ENCODE measurements at regions not wholly inside any gene's neighbourhood (a gene's known extent, or its start where the extent isn't known, plus 50 kb on each side); places are given as distances from the start of the nearest gene placed in this dataset.
"Not testable (repeated sequence)": the region's sequence is repeated elsewhere in the genome, so short reads cannot be mapped to it uniquely, and the experiment has no call there.

DNA sequence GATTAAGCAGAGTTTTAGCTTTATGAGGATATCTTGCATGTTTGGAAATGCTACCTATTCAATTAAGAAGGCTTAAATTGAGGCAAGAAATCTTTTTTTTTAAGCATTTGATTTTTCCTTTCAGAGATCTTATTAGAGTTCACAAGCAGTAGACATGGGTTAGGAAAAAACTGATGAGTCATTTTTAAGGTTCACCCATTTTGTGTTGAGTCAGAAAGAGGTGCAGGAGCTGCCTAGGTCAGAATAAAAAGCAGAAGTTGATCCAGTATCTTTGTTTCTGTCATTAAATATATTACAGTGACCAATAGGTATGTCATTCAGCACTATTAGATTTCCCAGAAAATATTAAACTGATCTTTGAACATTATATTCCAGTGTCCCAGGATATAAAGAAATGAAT is 306.8 kb downstream of the LMBRD1 start:
- TF ChIP-seq ZFX (IDR thresholded peaks at IDR 0.05; ENCODE audit: borderline replicate concordance), result no peak
- TF ChIP-seq, protein P1, sequence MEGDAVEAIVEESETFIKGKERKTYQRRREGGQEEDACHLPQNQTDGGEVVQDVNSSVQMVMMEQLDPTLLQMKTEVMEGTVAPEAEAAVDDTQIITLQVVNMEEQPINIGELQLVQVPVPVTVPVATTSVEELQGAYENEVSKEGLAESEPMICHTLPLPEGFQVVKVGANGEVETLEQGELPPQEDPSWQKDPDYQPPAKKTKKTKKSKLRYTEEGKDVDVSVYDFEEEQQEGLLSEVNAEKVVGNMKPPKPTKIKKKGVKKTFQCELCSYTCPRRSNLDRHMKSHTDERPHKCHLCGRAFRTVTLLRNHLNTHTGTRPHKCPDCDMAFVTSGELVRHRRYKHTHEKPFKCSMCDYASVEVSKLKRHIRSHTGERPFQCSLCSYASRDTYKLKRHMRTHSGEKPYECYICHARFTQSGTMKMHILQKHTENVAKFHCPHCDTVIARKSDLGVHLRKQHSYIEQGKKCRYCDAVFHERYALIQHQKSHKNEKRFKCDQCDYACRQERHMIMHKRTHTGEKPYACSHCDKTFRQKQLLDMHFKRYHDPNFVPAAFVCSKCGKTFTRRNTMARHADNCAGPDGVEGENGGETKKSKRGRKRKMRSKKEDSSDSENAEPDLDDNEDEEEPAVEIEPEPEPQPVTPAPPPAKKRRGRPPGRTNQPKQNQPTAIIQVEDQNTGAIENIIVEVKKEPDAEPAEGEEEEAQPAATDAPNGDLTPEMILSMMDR (IDR thresholded peaks at IDR 0.05), result no peak

DNA sequence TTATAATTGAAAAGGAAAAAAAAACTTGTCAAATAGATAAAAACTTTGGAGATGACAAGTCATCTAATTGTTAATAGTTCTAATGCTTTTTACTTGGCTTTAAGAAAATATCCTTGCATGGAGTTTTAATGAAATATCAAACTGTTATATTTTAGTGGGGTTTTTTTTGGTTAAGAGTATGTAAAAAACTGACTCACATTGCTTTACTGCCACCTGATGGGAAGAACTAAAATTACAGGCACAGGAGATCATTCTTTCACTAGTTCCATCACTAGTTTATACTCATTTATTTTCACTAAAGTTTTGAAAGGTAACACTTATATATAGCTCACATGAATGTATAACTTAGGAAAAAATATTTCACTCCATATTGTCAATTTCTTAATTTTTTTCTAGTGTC is 309.1 kb downstream of the LMBRD1 start:
- TF ChIP-seq, protein P1 (IDR thresholded peaks at IDR 0.05), result peak; percentile 69
- no peak for TF ChIP-seq ZFX (IDR thresholded peaks at IDR 0.05; ENCODE audit: borderline replicate concordance)
- no peak overlapping the region for H3K27ac ChIP-seq

More for the DNA sequence above, 306.8 kb downstream of the LMBRD1 start:
- no peak overlapping the region for H3K27ac ChIP-seq

DNA sequence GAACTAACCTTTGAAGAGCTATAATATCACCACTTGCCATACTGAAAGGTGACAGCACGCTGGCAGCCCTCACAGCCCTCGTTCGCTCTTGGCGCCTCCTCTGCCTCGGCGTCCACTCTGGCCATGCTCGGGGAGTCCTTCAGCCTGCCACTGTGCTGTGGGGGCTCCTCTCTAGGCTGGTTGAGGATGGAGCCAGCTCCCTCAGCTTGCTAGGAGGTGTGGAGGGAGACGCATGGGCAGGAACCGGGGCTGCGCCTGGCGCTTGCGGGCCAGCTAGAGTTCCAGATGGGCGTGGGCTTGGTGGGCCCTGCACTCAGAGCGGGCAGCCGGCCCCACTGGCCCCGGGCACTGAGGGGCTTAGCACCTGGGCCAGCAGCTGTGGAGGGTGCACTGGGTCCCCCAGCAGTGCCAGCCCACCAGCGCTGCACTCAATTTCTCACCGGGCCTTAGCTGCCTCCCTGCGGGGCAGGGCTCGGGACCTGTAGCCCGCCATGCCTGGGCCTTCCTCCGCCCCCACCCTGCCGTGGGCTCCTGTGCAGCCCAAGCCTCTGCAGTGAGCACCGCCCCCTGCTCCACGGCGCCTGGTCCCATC is 329.7 kb downstream of the LMBRD1 start:
- H3K27ac ChIP-seq, result no peak overlapping the region
- TF ChIP-seq ZFX (IDR thresholded peaks at IDR 0.05; ENCODE audit: borderline replicate concordance), result no peak
- TF ChIP-seq, protein P1 (IDR thresholded peaks at IDR 0.05), result no peak

DNA sequence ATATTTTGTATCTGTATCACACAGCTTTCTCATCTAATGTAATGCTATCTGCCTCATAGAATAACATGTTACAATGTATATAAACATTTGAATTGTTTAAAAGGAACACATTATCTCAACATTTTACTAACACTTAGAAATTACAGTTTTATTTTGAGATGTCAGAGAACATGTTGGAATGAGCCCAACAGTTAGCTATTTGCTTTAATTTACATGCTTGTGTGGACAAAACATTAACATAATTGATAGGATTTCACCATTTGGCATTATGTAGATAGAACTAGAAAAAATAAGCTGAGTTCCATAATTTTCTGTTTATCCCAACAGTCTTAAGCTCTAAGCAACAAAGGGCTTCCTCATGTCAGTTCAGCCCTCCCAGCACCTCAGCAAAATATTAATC is 330.9 kb downstream of the LMBRD1 start:
- TF ChIP-seq, protein P1 (IDR thresholded peaks at IDR 0.05), result no peak
- TF ChIP-seq ZFX (IDR thresholded peaks at IDR 0.05; ENCODE audit: borderline replicate concordance), result no peak
- H3K27ac ChIP-seq, result no peak overlapping the region

DNA sequence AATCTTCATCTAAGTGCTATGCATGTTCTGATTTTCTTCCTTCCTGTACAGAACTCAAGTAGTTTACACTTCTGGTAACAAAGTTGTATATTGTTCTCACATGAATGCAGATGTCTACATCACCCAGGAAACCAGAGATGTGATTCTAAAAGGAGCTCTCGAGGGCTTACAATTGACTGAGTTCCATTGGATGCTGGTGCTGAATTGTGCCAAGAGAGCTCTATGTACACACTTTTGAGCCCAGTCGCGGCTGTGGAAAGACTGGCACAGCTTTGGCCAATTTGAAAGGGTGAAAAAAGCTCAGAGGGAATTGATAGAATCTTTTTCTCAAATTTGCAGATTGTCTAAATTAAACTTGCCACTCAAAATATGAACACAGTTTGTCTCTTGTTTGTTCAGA is 340.7 kb downstream of the LMBRD1 start:
- TF ChIP-seq, protein P1 (IDR thresholded peaks at IDR 0.05), result no peak
- no peak for TF ChIP-seq ZFX (IDR thresholded peaks at IDR 0.05; ENCODE audit: borderline replicate concordance)
- no peak overlapping the region for H3K27ac ChIP-seq

DNA sequence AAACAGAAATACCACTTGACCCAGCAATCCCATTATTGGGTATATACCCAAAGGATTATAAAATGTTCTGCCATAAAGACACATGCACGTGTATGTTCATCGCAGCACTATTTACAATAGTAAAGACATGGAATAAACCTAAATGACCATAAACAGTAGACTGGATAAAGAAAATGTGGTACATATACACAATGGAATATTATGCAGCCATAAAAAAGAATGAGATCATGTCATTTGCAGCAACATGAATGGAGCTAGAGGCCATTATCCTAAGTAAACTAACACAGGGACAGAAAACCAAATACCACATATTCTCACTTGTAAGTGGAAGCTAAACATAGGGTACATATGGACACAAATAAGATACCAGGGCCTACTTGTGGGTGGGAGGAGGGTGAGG is 342.2 kb downstream of the LMBRD1 start:
- not testable (repeated sequence) for H3K27ac ChIP-seq

DNA sequence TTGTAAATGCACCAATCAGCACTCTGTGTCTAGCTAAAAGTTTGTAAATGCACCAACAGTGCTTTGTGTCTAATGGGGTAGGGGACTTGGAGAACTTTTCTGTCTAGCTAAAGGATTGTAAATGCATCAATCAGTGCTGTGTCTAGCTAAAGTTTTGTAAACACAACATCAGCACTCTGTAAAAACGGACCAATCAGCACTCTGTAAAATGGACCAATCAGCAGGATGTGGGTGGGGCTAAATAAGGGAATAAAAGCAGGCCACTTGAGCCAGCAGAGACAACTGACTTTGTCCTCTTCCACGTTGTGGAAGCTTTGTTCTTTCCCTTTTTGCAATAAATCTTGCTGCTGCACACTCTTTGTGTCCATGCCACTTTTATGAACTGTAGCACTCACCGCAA is 346.3 kb downstream of the LMBRD1 start:
- H3K27ac ChIP-seq, result not testable (repeated sequence)

DNA sequence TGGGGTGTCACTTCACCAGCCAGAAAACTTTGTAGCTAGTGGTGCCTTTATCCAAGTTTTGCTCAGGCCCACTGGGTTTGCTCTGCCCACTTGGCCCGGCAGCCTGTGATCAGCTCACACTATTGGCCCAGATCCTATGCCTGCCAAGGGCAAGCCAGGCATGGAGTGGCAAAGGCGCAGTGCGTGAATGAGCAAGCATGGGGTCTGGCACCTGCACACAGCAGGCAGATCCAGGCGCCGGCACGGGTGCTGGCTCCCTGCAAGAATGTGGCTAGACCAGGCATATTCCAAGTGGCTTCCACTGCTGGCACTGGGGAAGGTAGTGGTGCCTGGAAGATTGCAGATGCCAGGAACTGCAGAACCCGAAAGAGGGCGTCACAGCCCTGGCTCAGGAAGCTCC is 346.9 kb downstream of the LMBRD1 start:
- no peak overlapping the region for H3K27ac ChIP-seq
- no peak for TF ChIP-seq ZFX (IDR thresholded peaks at IDR 0.05; ENCODE audit: borderline replicate concordance)
- TF ChIP-seq, protein P1 (IDR thresholded peaks at IDR 0.05), result no peak

Data from 22Rv1 (cell line).